Nephron progenitor cell (in vitro differentiated cells): ENCODE measurements at regions not wholly inside any gene's neighbourhood (a gene's known extent, or its start where the extent isn't known, plus 50 kb on each side); places are given as distances from the start of the nearest gene placed in this dataset.

Experiments used
- DNase-seq: peaks from one replicate; pipeline ENCODE4 v3.0.0; 2021
- H3K27ac Mint-ChIP-seq: 2 replicates; pipeline ENCODE4 v1.8.0; 2021; ENCODE audit warnings: mild to moderate bottlenecking, moderate library complexity, mixed read lengths
- H3K27me3 Mint-ChIP-seq: 2 replicates; pipeline ENCODE4 v1.8.0; 2021; ENCODE audit warnings: mild to moderate bottlenecking, low read depth, mixed read lengths; ENCODE audit not compliant: poor library complexity
- H3K36me3 Mint-ChIP-seq: 2 replicates; pipeline ENCODE4 v1.8.0; 2021; ENCODE audit warnings: low read depth, mixed read lengths
- H3K4me1 Mint-ChIP-seq: 2 replicates; pipeline ENCODE4 v1.8.0; 2021; ENCODE audit warnings: mixed read lengths
- H3K4me3 Mint-ChIP-seq: 2 replicates; pipeline ENCODE4 v1.8.0; 2021; ENCODE audit warnings: mild to moderate bottlenecking, moderate library complexity, mixed read lengths
- H3K9me3 Mint-ChIP-seq: 2 replicates; pipeline ENCODE4 v1.8.0; 2021; ENCODE audit warnings: mild to moderate bottlenecking, moderate library complexity, mixed read lengths
- TF ChIP-seq, protein P1 (sequence below): fragments of 200-600 bp; sonication (generic); IDR thresholded peaks from 2 replicates; pipeline ENCODE4 v1.5.0; 2021; ENCODE audit warnings: antibody characterized with exemption

DNA sequence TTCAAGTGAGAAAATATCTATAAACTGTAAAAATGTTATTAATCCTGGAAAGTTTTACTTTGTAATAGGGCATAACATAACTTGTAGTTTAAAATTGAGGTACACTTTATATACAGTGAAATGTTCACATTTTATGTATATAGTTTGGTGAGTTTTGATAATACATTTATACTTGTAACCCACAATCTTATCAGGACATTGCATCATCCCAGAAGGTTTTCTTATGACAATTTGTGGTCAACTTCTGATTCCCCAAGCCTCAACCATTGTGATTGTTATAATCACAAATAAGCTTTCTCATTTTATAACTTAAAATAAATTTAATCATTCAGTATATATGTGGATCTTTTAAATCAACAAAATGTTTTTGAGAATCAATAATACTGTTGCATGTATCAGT is 151.1 kb downstream of the TFPI2 start:
- DNase-seq, result no peak

DNA sequence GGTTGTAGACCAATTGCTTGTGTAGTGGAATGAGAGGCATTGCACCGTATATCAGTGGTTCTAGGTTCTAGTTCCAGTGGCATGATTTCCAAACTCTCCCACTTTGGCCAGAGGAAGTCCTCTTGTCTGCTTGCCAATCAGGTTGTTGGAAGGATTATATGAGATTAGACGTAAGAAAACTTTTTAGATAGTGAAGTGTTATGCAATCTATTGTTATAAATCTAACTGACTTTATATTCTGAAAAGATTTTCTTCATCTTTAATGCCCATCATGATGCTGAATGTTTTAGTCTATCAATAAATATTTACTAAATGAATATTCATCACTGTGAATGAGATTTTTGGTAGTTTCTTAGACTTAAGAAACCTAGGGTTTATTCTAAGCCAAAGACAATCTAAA is 152.6 kb downstream of the TFPI2 start:
- H3K4me1 Mint-ChIP-seq, result no peaks in the 10 kb centered on the region
- DNase-seq, result no peak
- H3K27ac Mint-ChIP-seq, result no peak overlapping the region
- TF ChIP-seq, protein P1, sequence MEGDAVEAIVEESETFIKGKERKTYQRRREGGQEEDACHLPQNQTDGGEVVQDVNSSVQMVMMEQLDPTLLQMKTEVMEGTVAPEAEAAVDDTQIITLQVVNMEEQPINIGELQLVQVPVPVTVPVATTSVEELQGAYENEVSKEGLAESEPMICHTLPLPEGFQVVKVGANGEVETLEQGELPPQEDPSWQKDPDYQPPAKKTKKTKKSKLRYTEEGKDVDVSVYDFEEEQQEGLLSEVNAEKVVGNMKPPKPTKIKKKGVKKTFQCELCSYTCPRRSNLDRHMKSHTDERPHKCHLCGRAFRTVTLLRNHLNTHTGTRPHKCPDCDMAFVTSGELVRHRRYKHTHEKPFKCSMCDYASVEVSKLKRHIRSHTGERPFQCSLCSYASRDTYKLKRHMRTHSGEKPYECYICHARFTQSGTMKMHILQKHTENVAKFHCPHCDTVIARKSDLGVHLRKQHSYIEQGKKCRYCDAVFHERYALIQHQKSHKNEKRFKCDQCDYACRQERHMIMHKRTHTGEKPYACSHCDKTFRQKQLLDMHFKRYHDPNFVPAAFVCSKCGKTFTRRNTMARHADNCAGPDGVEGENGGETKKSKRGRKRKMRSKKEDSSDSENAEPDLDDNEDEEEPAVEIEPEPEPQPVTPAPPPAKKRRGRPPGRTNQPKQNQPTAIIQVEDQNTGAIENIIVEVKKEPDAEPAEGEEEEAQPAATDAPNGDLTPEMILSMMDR, result no peak
- H3K9me3 Mint-ChIP-seq, result no peaks in the 10 kb centered on the region
- H3K27me3 Mint-ChIP-seq, result peaks cover 3% of the 10 kb centered on the region
- no peaks in the 10 kb centered on the region for H3K36me3 Mint-ChIP-seq
- no peak overlapping the region for H3K4me3 Mint-ChIP-seq

More for the DNA sequence above, 151.1 kb downstream of the TFPI2 start:
- TF ChIP-seq, protein P1, result no peak
- Mint-ChIP-seq H3K27ac (no peak overlapping the region), H3K27me3 (peaks cover 3% of the 10 kb centered on the region), H3K4me1 (no peaks in the 10 kb centered on the region), H3K36me3 (no peaks in the 10 kb centered on the region), H3K4me3 (no peak overlapping the region), H3K9me3 (no peaks in the 10 kb centered on the region)

DNA sequence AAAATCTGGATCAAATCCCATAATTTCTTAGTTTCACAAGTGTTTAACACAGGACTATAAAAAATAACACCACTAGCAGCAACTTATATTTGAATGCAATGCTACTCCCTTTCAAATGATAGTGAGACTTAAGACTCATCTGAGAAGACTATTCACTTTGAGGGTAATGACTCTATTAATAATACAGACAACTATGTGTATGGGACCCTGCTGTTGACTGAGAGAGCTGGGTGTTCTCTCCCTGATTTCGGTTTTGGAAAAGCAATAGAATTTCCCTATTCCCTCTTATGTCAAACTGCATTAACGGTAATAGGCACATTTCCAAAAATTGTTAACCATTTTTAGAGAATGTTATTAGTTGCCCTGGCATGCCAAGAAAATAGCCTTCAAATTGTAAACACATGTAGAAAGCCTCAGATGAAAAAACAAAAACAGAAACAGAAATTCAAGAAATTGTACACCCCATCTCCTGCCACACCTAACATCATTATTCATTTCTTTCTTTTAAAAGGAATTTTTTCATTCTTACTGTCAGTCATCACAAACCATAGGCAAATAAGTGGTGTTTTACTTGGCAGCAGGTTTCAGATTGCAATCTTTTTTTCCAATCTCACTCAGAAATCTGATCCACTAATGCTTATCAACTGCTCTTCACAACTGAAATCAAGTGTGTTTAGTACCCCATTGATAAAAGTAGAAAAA is 153.7 kb downstream of the TFPI2 start:
- no peak for DNase-seq
- peaks cover 4% of the 10 kb centered on the region for H3K9me3 Mint-ChIP-seq
- no peak overlapping the region for H3K4me3 Mint-ChIP-seq

DNA sequence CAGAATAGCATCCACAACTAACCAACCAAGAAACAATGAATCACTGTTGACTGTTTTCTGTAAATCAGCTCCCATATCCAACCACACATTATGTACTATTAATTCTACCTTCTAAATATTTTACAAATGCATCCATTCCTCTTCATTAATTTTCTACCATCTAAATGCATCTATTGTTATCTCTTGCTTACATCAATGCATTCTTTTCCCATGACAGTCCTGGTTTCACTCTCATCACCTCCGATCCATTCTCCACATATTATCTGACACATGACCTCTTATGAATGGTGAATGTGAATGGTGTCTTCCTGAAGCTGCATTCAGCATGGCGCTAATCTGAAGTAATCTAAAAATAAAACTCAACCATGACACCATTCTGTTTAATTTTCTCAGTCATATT is 153.8 kb upstream of the CALCR start:
- Mint-ChIP-seq H3K27me3 (no peaks in the 10 kb centered on the region), H3K4me1 (no peaks in the 10 kb centered on the region), H3K36me3 (no peaks in the 10 kb centered on the region), H3K9me3 (peaks cover 6% of the 10 kb centered on the region), H3K4me3 (no peak overlapping the region), H3K27ac (no peak overlapping the region)
- TF ChIP-seq, protein P1, result no peak
- DNase-seq, result no peak

More for the DNA sequence above, 153.7 kb downstream of the TFPI2 start:
- no peaks in the 10 kb centered on the region for H3K36me3 Mint-ChIP-seq
- no peak overlapping the region for H3K27ac Mint-ChIP-seq
- TF ChIP-seq, protein P1, result no peak
- peaks cover 3% of the 10 kb centered on the region for H3K27me3 Mint-ChIP-seq
- H3K4me1 Mint-ChIP-seq, result no peaks in the 10 kb centered on the region

DNA sequence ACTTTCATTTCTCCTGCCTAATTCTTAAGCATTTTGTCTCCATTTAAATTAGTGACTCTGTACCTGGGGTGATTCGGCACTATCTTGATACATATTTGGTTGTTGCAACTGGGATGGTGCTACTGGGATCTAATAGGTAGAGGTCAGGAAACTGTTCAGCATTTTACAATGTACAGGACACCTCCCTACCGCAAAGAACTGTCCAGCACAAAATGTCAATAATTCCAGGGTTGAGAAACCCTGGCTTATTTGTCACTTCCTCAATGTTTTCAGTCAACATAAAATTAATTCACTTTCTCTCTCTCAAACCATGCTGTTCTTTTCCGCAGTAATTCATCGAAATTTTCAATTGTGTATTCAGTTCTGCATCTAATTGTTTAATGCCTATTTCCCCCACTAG is 151.4 kb upstream of the CALCR start:
- Mint-ChIP-seq H3K36me3 (no peaks in the 10 kb centered on the region), H3K4me1 (no peaks in the 10 kb centered on the region), H3K27me3 (peaks cover 4% of the 10 kb centered on the region), H3K9me3 (no peaks in the 10 kb centered on the region), H3K27ac (no peak overlapping the region), H3K4me3 (no peak overlapping the region)
- TF ChIP-seq, protein P1, result no peak
- DNase-seq, result no peak

DNA sequence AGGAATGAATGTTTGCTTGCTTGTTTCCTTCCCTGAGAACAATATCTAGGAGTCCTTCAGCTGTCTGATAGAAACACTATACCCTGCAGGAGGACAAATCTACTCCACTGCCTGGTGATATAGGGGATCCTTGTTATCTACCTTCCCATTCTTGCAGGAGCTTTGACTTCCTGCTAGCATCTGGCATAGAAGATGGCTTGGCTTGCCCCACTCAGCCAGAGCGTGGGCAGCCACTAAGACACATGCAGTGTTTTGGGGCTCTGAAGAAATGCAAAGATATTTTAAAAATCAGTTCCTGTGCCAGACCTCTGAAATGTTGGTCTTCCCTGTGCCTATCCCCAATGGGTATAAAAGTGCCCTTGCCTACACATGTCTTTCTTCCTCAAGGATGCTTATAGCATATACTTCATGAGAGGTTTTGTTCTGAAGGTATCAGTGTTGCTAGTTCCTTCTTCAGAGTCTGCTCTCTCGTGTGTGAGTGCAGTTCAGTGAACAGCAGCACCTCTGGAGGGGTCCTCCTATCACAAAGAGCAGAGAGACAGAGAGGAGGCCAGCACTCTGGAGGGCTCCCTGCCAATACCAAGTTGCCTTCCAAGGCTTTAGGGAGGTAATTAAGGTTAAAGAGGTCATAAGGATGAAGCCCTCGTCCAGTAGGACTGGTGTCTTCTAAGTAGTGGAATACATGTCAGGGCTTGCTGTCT is 149.1 kb upstream of the CALCR start:
- Mint-ChIP-seq H3K27me3 (peaks cover 4% of the 10 kb centered on the region), H3K4me1 (no peaks in the 10 kb centered on the region), H3K27ac (no peak overlapping the region), H3K36me3 (no peaks in the 10 kb centered on the region), H3K4me3 (no peak overlapping the region), H3K9me3 (no peaks in the 10 kb centered on the region)
- DNase-seq, result no peak
- TF ChIP-seq, protein P1, result no peak
